A549 (cell line): ENCODE measurements at regions not wholly inside any gene's neighbourhood (a gene's known extent, or its start where the extent isn't known, plus 50 kb on each side); places are given as distances from the start of the nearest gene placed in this dataset.

Experiments
- ATAC-seq, 2 experiments: fragments of 200-7000 bp in 1 of 2; fragments of >200 bp in 1 of 2; cut with Nextera tagmentation in 1 of 2; cut with Tn5 transposase in 1 of 2; 3 replicates each; pipeline versions ENCODE4 v1.8.0 to v1.9.1; 2018 to 2020; ENCODE audit warnings: mild to moderate bottlenecking in 1 of 2, moderate library complexity in 1 of 2
- CTCF ChIA-PET: fragments of 300-600 bp; sonication (Branson Sonifier 250); formaldehyde crosslinking; extraction: SDS; loops from one replicate; lab custom pipeline; 2021; ENCODE audit warnings: antibody characterized with exemption, inconsistent platforms; lab: Yijun Ruan, JAX
- POLR2A ChIA-PET: fragments of 350-600 bp; formaldehyde crosslinking; extraction: SDS; loops from one replicate; lab custom pipeline; 2021; ENCODE audit warnings: antibody characterized with exemption, inconsistent platforms; lab: Yijun Ruan, JAX
- DNase-seq, 2 experiments: peaks; one replicate each; pipeline versions ENCODE4 v3.0.0 to v3.0.0-alpha.2; 2011 to 2016; ENCODE audit warnings: low read depth in 1 of 2, low spot score in 1 of 2
- FAIRE-seq: peaks from 2 replicates; lab custom pipeline; 2011; peaks lifted over from hg19 to GRCh38; lab: Jason Lieb, UNC
- H3K27ac ChIP-seq, 2 experiments: fragments of >200 bp; sonication (Bioruptor Twin); formaldehyde crosslinking; 3 replicates each; pipeline ENCODE4 v1.5.1; 2016 to 2017
- H3K4me1 ChIP-seq: fragments of >200 bp; sonication (Bioruptor Twin); formaldehyde crosslinking; 3 replicates; pipeline ENCODE4 v1.6.1; 2016
- H3K4me2 ChIP-seq: fragments of >200 bp; sonication (Bioruptor Twin); formaldehyde crosslinking; 3 replicates; pipeline ENCODE4 v1.6.1; 2016
- H3K4me3 ChIP-seq: fragments of >200 bp; sonication (Bioruptor Twin); formaldehyde crosslinking; 3 replicates; pipeline ENCODE4 v1.5.1; 2016
- H3K9me3 ChIP-seq: fragments of >200 bp; sonication (Bioruptor Twin); formaldehyde crosslinking; 3 replicates; pipeline ENCODE4 v1.6.1; 2016
- ATOH8 ChIP-seq: fragments of 250-450 bp; sonication (Bioruptor Pico); IDR thresholded peaks from 2 replicates; pipeline ENCODE4 v1.5.0; 2020; ENCODE audit warnings: low read depth, mild to moderate bottlenecking, moderate library complexity
- BCL3 ChIP-seq: fragments of >200 bp; sonication (Bioruptor Twin); formaldehyde crosslinking; IDR thresholded peaks from 3 replicates; pipeline ENCODE4 v1.6.1; 2016
- BHLHE40 ChIP-seq: IDR thresholded peaks from 2 replicates; pipeline ENCODE4 v1.6.1; 2012; ENCODE audit warnings: low read depth, low read length, inconsistent platforms
- CBX2 ChIP-seq: fragments of 200-600 bp; sonication (generic); IDR thresholded peaks from 2 replicates; pipeline ENCODE4 v1.6.1; 2016; ENCODE audit warnings: low read depth, mild to moderate bottlenecking, borderline replicate concordance
- CEBPB ChIP-seq, 2 experiments: fragments of >200 bp in 1 of 2; sonication (Bioruptor Twin) in 1 of 2; formaldehyde crosslinking in 1 of 2; IDR thresholded peaks; 2 replicates each; pipeline ENCODE4 v1.6.1; 2012 to 2016
- CHD2 ChIP-seq: fragments of 150-350 bp; IDR thresholded peaks from 2 replicates; pipeline ENCODE4 v1.6.1; 2014; ENCODE audit warnings: low read length; ENCODE audit not compliant: partially characterized antibody
- FOSB ChIP-seq: fragments of 250-450 bp; sonication (Bioruptor Pico); IDR thresholded peaks from 2 replicates; pipeline ENCODE4 v1.5.0; 2020; ENCODE audit warnings: mild to moderate bottlenecking, moderate library complexity
- GATA3 ChIP-seq: IDR thresholded peaks from 2 replicates; pipeline ENCODE4 v1.6.1; 2012; ENCODE audit warnings: borderline replicate concordance
- HEYL ChIP-seq: fragments of 250-450 bp; sonication (Bioruptor Pico); IDR thresholded peaks from 2 replicates; pipeline ENCODE4 v1.8.0; 2021; ENCODE audit warnings: mild to moderate bottlenecking, moderate library complexity
- HMGXB4 ChIP-seq: fragments of 250-450 bp; sonication (Bioruptor Pico); IDR thresholded peaks from 2 replicates; pipeline ENCODE4 v1.5.0; 2021; ENCODE audit warnings: mild to moderate bottlenecking, moderate library complexity, borderline replicate concordance
- JUNB ChIP-seq: fragments of >200 bp; sonication (Bioruptor Twin); formaldehyde crosslinking; IDR thresholded peaks from 2 replicates; pipeline ENCODE4 v1.6.1; 2016
- NR3C1 ChIP-seq: fragments of >200 bp; sonication (Bioruptor Twin); formaldehyde crosslinking; IDR thresholded peaks from 3 replicates; pipeline ENCODE4 v1.6.1; 2017
- PBX3 ChIP-seq: IDR thresholded peaks from 2 replicates; pipeline ENCODE4 v1.6.1; 2012
- PHF8 ChIP-seq: fragments of 200-600 bp; sonication (generic); IDR thresholded peaks from 2 replicates; pipeline ENCODE4 v1.6.1; 2016; ENCODE audit warnings: low read depth, mild to moderate bottlenecking, antibody characterized with exemption, moderate library complexity, borderline replicate concordance
- POLR2A ChIP-seq: IDR thresholded peaks from 2 replicates; pipeline ENCODE4 v1.6.1; 2012; ENCODE audit warnings: mild to moderate bottlenecking, low read length
- RARB ChIP-seq: fragments of 250-450 bp; sonication (Bioruptor Pico); IDR thresholded peaks from 2 replicates; pipeline ENCODE4 v1.8.0; 2021; ENCODE audit warnings: mild to moderate bottlenecking, moderate library complexity
- RCOR1 ChIP-seq: fragments of 150-350 bp; IDR thresholded peaks from 2 replicates; pipeline ENCODE4 v1.6.1; 2014; ENCODE audit warnings: antibody characterized with exemption, low read length, low read depth
- ZC3H11A ChIP-seq: fragments of 450-650 bp; IDR thresholded peaks from 2 replicates; pipeline ENCODE4 v1.6.1; 2014; ENCODE audit warnings: antibody characterized with exemption, mild to moderate bottlenecking
- ZNF302 ChIP-seq: fragments of 250-450 bp; sonication (Bioruptor Pico); IDR thresholded peaks from 2 replicates; pipeline ENCODE4 v1.9.0; 2021; ENCODE audit warnings: inconsistent platforms, mild to moderate bottlenecking, moderate library complexity
- WGBS: methylation state at CpG from one replicate; pipeline ENCODE4 v1.1.6; 2017; ENCODE audit errors: missing lambda C conversion rate; 5-methylcytosine and 5-hydroxymethylcytosine counted together
- TF ChIP-seq, protein P1 (sequence below): fragments of >200 bp; sonication (Bioruptor Twin); formaldehyde crosslinking; IDR thresholded peaks from 3 replicates; pipeline ENCODE4 v1.5.1; 2016

DNA sequence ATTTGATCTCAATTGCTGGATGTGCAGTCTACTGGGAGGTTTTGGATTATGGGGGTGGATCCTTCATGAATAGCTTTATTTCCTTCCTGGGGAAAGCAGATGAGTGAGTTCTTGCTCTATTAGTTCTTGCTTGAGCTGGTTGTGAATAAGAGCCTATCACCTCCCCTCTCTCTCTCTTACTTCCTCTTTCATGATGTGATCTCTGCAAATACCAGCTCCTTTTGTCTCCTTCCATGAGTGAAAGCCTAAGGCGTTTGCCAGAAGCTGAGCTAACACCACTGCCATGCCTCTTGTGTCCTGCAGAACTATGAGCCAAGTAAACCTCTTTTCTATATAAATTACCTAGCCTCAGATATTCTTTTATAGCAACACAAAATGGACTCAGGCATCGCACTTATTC lies 302.7 kb downstream of the CCER1 start (continued):
- TF ChIP-seq GATA3 (no peak), ZC3H11A (no peak), RCOR1 (no peak), HEYL (CRISPR knock-in tag) (no peak), BCL3 (no peak)
- TF ChIP-seq, protein P1, sequence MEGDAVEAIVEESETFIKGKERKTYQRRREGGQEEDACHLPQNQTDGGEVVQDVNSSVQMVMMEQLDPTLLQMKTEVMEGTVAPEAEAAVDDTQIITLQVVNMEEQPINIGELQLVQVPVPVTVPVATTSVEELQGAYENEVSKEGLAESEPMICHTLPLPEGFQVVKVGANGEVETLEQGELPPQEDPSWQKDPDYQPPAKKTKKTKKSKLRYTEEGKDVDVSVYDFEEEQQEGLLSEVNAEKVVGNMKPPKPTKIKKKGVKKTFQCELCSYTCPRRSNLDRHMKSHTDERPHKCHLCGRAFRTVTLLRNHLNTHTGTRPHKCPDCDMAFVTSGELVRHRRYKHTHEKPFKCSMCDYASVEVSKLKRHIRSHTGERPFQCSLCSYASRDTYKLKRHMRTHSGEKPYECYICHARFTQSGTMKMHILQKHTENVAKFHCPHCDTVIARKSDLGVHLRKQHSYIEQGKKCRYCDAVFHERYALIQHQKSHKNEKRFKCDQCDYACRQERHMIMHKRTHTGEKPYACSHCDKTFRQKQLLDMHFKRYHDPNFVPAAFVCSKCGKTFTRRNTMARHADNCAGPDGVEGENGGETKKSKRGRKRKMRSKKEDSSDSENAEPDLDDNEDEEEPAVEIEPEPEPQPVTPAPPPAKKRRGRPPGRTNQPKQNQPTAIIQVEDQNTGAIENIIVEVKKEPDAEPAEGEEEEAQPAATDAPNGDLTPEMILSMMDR = no peak
- TF ChIP-seq, all 56 proteins: peak for 0

- POLR2A ChIA-PET = no interaction called here
- no peak for ATAC-seq
These were observed 309.8 kb downstream of the CCER1 start for GRCh38 chr12:90645181-90645580.

More at GRCh38 chr12:90645181-90645580, 309.8 kb downstream of the CCER1 start:
- Histone ChIP-seq H3K4me1 (no peaks in the 10 kb centered on the region), H3K27ac (no peak overlapping the region), H3K4me2 (no peak overlapping the region), H3K4me3 (no peak overlapping the region)
- 9% methylated on average over 1 of the region's 1 CpG for WGBS
- CTCF ChIA-PET = no interaction called here
- TF ChIP-seq ZC3H11A (no peak), RARB (CRISPR knock-in tag) (no peak), FOSB (CRISPR knock-in tag) (no peak), CHD2 (no peak), BHLHE40 (no peak), CEBPB (IDR thresholded peaks at IDR 0.05) (no peak), ATOH8 (CRISPR knock-in tag) (no peak), HMGXB4 (no peak), PHF8 (no peak), PBX3 (no peak), CBX2 (no peak), NR3C1 (no peak), GATA3 (no peak), JUNB (no peak), ZNF302 (no peak), POLR2A (no peak)
- TF ChIP-seq, protein P1 = no peak
- TF ChIP-seq, all 56 proteins: peak for 0
- no peak for FAIRE-seq
- H3K9me3 ChIP-seq = 0 out of 3 replicates have a peak, but pooled peaks cover 8% of the 10 kb centered on the region
- DNase-seq = no peak
